Neural cell (in vitro differentiated cells): ENCODE measurements at regions not wholly inside any gene's neighbourhood (a gene's known extent, or its start where the extent isn't known, plus 50 kb on each side); places are given as distances from the start of the nearest gene placed in this dataset.

Experiments used
- H2AFZ ChIP-seq: fragments of 200-600, 300-800 bp; sonication (generic), shearing (Covaris generic); 2 replicates; pipeline ENCODE4 v1.6.0; 2014; ENCODE audit warnings: low read depth, mild to moderate bottlenecking, antibody characterized with exemption, low read length, moderate library complexity
- H3F3A ChIP-seq: fragments of 200-600 bp; shearing (Covaris generic); 2 replicates; pipeline ENCODE4 v1.6.1; 2016; ENCODE audit warnings: mild to moderate bottlenecking, moderate library complexity, mixed read lengths, antibody characterized with exemption, low read length; ENCODE audit not compliant: insufficient read depth, poor library complexity, severe bottlenecking
- H3K27ac ChIP-seq: fragments of 200-600, 300-800 bp; sonication (generic), shearing (Covaris generic); 2 replicates; pipeline ENCODE4 v1.5.1; 2014; ENCODE audit warnings: mild to moderate bottlenecking, low read length, moderate library complexity
- H3K27me3 ChIP-seq: fragments of 300-800, 200-600 bp; sonication (generic), shearing (Covaris generic); 2 replicates; pipeline ENCODE4 v1.6.0; 2014; ENCODE audit warnings: mild to moderate bottlenecking, low read depth, low read length, moderate library complexity; ENCODE audit not compliant: insufficient read depth
- H3K36me3 ChIP-seq: fragments of 300-800, 200-600 bp; sonication (generic), shearing (Covaris generic); 2 replicates; pipeline ENCODE4 v1.5.1; 2014; ENCODE audit warnings: mild to moderate bottlenecking, antibody characterized with exemption, low read length, moderate library complexity; ENCODE audit not compliant: insufficient read depth
- H3K4me2 ChIP-seq: fragments of 300-800, 200-600 bp; sonication (generic), shearing (Covaris generic); 2 replicates; pipeline ENCODE4 v1.6.0; 2014; ENCODE audit warnings: mild to moderate bottlenecking, low read length
- H3K4me3 ChIP-seq: fragments of 300-800, 200-600 bp; sonication (generic), shearing (Covaris generic); 2 replicates; pipeline ENCODE4 v1.5.1; 2014; ENCODE audit warnings: mild to moderate bottlenecking, low read length, moderate library complexity
- H3K79me2 ChIP-seq: fragments of 200-600 bp; shearing (Covaris generic); replicated peaks from 2 replicates; pipeline ENCODE4 v1.6.0; 2014; ENCODE audit warnings: mild to moderate bottlenecking, low read length, moderate library complexity; ENCODE audit not compliant: insufficient read depth
- H3K9ac ChIP-seq: fragments of 300-800, 200-600 bp; sonication (generic), shearing (Covaris generic); 2 replicates; pipeline ENCODE4 v1.6.1; 2016; ENCODE audit warnings: mild to moderate bottlenecking, low read length, mixed read lengths
- H3K9me2 ChIP-seq: fragments of 200-600 bp; shearing (Covaris generic); 2 replicates; pipeline ENCODE4 v1.6.1; 2016; ENCODE audit warnings: mild to moderate bottlenecking, low read length, mixed read lengths; ENCODE audit not compliant: insufficient read depth
- H3K9me3 ChIP-seq: fragments of 200-600, 300-800 bp; sonication (generic), shearing (Covaris generic); 2 replicates; pipeline ENCODE4 v1.6.1; 2016; ENCODE audit warnings: mild to moderate bottlenecking, mixed run types, low read length, moderate library complexity, mixed read lengths
- H4K20me1 ChIP-seq: fragments of 200-600 bp; shearing (Covaris generic); 2 replicates; pipeline ENCODE4 v1.6.1; 2016; ENCODE audit warnings: mild to moderate bottlenecking, mixed run types; ENCODE audit not compliant: insufficient read depth
- EP300 ChIP-seq: fragments of 450-650 bp; conservative IDR thresholded peaks from 2 replicates; pipeline ENCODE4 v1.6.1; 2014; ENCODE audit warnings: antibody characterized with exemption, mild to moderate bottlenecking, moderate library complexity; ENCODE audit not compliant: poor library complexity, severe bottlenecking
- EZH2 ChIP-seq: fragments of 200-600, 300-800 bp; shearing (Covaris generic), sonication (generic); IDR thresholded peaks from 2 replicates; pipeline ENCODE4 v1.6.1; 2014; ENCODE audit warnings: antibody characterized with exemption, low read length, borderline replicate concordance, mild to moderate bottlenecking; ENCODE audit not compliant: insufficient read depth, poor library complexity, severe bottlenecking
- MXI1 ChIP-seq: fragments of 450-650 bp; conservative IDR thresholded peaks from 2 replicates; pipeline ENCODE4 v1.6.1; 2014; ENCODE audit warnings: antibody characterized with exemption, mild to moderate bottlenecking; ENCODE audit not compliant: poor library complexity, severe bottlenecking
- POLR2AphosphoS5 ChIP-seq: IDR thresholded peaks from 2 replicates; pipeline ENCODE4 v1.6.1; 2012
- RAD21 ChIP-seq: fragments of 450-650 bp; conservative IDR thresholded peaks from 2 replicates; pipeline ENCODE4 v1.6.1; 2014; ENCODE audit warnings: antibody characterized with exemption, mild to moderate bottlenecking, moderate library complexity
- SMC3 ChIP-seq: fragments of 450-650 bp; conservative IDR thresholded peaks from 2 replicates; pipeline ENCODE4 v1.6.1; 2014; ENCODE audit warnings: antibody characterized with exemption, mild to moderate bottlenecking, moderate library complexity; ENCODE audit not compliant: poor library complexity
- TAF1 ChIP-seq: IDR thresholded peaks from 2 replicates; pipeline ENCODE4 v1.6.1; 2012; ENCODE audit warnings: low read depth
- TF ChIP-seq, protein P1 (sequence below): fragments of 450-650 bp; IDR thresholded peaks from 2 replicates; pipeline ENCODE4 v1.5.1; 2014; ENCODE audit warnings: antibody characterized with exemption, mild to moderate bottlenecking, moderate library complexity; ENCODE audit not compliant: poor library complexity, severe bottlenecking
- TF ChIP-seq, protein P2 (sequence below): IDR thresholded peaks from 2 replicates; pipeline ENCODE4 v1.6.1; 2012; ENCODE audit warnings: borderline replicate concordance

DNA sequence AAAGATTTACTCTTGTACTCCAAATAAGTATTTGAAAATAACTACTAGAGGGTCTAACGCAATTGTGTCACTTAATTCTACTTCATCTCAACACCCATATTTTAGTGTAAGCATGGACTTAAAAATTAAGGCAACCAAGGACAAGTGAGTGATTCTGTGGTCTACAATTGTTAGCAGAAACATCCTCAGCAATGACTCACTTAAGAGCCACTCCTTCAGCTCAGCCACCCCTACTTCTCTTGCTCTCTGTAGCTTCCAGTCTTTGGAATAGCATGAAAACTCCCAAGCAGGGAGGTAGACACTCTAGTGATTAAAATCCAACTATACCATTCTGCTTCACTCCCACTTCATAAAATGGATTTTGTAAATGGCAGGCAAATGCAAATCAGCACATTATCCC, 116.0 kb upstream of the LRRN1 start:
- H2AFZ ChIP-seq, result no peak overlapping the region
- no peaks in the 10 kb centered on the region for H3F3A ChIP-seq
- no peak for TF ChIP-seq EP300
- TF ChIP-seq, protein P1, sequence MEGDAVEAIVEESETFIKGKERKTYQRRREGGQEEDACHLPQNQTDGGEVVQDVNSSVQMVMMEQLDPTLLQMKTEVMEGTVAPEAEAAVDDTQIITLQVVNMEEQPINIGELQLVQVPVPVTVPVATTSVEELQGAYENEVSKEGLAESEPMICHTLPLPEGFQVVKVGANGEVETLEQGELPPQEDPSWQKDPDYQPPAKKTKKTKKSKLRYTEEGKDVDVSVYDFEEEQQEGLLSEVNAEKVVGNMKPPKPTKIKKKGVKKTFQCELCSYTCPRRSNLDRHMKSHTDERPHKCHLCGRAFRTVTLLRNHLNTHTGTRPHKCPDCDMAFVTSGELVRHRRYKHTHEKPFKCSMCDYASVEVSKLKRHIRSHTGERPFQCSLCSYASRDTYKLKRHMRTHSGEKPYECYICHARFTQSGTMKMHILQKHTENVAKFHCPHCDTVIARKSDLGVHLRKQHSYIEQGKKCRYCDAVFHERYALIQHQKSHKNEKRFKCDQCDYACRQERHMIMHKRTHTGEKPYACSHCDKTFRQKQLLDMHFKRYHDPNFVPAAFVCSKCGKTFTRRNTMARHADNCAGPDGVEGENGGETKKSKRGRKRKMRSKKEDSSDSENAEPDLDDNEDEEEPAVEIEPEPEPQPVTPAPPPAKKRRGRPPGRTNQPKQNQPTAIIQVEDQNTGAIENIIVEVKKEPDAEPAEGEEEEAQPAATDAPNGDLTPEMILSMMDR, result no peak
- no peak for TF ChIP-seq POLR2AphosphoS5
- no peak for TF ChIP-seq TAF1
- TF ChIP-seq, protein P2, sequence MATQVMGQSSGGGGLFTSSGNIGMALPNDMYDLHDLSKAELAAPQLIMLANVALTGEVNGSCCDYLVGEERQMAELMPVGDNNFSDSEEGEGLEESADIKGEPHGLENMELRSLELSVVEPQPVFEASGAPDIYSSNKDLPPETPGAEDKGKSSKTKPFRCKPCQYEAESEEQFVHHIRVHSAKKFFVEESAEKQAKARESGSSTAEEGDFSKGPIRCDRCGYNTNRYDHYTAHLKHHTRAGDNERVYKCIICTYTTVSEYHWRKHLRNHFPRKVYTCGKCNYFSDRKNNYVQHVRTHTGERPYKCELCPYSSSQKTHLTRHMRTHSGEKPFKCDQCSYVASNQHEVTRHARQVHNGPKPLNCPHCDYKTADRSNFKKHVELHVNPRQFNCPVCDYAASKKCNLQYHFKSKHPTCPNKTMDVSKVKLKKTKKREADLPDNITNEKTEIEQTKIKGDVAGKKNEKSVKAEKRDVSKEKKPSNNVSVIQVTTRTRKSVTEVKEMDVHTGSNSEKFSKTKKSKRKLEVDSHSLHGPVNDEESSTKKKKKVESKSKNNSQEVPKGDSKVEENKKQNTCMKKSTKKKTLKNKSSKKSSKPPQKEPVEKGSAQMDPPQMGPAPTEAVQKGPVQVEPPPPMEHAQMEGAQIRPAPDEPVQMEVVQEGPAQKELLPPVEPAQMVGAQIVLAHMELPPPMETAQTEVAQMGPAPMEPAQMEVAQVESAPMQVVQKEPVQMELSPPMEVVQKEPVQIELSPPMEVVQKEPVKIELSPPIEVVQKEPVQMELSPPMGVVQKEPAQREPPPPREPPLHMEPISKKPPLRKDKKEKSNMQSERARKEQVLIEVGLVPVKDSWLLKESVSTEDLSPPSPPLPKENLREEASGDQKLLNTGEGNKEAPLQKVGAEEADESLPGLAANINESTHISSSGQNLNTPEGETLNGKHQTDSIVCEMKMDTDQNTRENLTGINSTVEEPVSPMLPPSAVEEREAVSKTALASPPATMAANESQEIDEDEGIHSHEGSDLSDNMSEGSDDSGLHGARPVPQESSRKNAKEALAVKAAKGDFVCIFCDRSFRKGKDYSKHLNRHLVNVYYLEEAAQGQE, result no peak
- no peak for TF ChIP-seq EZH2
- TF ChIP-seq SMC3, result no peak
- TF ChIP-seq RAD21, result no peak
- no peak for TF ChIP-seq MXI1
- no peaks in the 10 kb centered on the region for H3K27me3 ChIP-seq
- H3K27ac ChIP-seq, result no peak overlapping the region
- no peak overlapping the region for H3K9ac ChIP-seq
- H3K79me2 ChIP-seq, result no peaks in the 10 kb centered on the region
- no peaks in the 10 kb centered on the region for H3K9me3 ChIP-seq
- H3K4me3 ChIP-seq, result no peak overlapping the region
- H4K20me1 ChIP-seq, result no peaks in the 10 kb centered on the region
- no peak overlapping the region for H3K4me2 ChIP-seq
- no peaks in the 10 kb centered on the region for H3K36me3 ChIP-seq
- H3K9me2 ChIP-seq, result no peaks in the 10 kb centered on the region

DNA sequence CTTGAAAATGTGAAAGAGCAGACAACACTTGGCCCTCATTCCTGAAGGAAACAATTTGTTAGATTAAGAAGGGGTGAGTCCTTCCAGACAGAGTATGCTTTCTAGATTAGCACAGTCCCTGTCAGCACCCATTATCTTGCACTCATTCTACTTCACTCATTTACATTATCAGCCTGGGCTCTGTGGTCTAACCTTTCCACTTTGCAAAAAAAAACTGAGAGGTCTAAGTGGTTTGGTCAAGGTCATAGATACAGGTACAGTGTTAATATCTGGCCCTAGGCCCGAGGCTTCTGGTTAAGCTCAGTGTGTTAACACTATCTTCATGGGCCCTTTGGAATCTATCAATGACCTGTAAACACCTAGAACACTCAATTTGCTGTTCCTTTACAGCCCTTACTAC, 123.4 kb upstream of the LRRN1 start:
- no peaks in the 10 kb centered on the region for H3F3A ChIP-seq

DNA sequence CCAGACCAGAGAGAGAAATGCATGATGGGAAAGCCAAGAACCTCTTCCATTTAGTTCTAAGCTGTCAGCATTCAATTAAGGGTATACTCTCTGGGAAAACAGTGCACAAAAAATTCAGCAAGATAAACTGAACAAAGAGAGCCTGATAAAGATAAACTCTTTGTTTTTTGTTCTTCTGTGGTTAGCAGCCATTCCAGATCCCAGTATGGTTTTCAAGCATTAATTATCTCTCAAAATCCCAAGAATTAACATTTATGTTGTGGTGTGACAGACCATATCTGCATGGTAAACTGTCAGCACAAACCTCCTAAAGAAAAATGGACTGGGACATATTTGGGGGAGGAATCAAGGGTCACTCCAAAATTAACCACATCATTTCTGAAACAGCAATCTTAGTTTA, 124.0 kb upstream of the LRRN1 start:
- no peaks in the 10 kb centered on the region for H3K27me3 ChIP-seq
- no peaks in the 10 kb centered on the region for H3K9me2 ChIP-seq
- no peak overlapping the region for H3K27ac ChIP-seq
- H2AFZ ChIP-seq, result no peak overlapping the region
- H3K79me2 ChIP-seq, result no peaks in the 10 kb centered on the region
- H3K4me3 ChIP-seq, result no peak overlapping the region
- H3K36me3 ChIP-seq, result no peaks in the 10 kb centered on the region
- no peaks in the 10 kb centered on the region for H4K20me1 ChIP-seq
- no peak overlapping the region for H3K4me2 ChIP-seq
- H3F3A ChIP-seq, result no peaks in the 10 kb centered on the region
- TF ChIP-seq EZH2 (no peak), TAF1 (no peak), SMC3 (no peak), RAD21 (no peak), POLR2AphosphoS5 (no peak), MXI1 (no peak), EP300 (no peak)
- TF ChIP-seq, protein P1, result no peak
- TF ChIP-seq, protein P2, result no peak
- H3K9me3 ChIP-seq, result no peaks in the 10 kb centered on the region
- H3K9ac ChIP-seq, result no peak overlapping the region

More for the DNA sequence above, 123.4 kb upstream of the LRRN1 start:
- Histone ChIP-seq H3K36me3 (no peaks in the 10 kb centered on the region), H2AFZ (no peak overlapping the region), H3K4me3 (no peak overlapping the region), H3K9ac (no peak overlapping the region), H3K27ac (no peak overlapping the region), H4K20me1 (no peaks in the 10 kb centered on the region), H3K9me2 (no peaks in the 10 kb centered on the region), H3K4me2 (no peak overlapping the region), H3K27me3 (no peaks in the 10 kb centered on the region), H3K9me3 (no peaks in the 10 kb centered on the region), H3K79me2 (no peaks in the 10 kb centered on the region)
- TF ChIP-seq MXI1, result no peak
